HCT116 (cell line): ENCODE measurements at regions not wholly inside any gene's neighbourhood (a gene's known extent, or its start where the extent isn't known, plus 50 kb on each side); places are given as distances from the start of the nearest gene placed in this dataset.

Experiments used
- ATAC-seq: fragments of 200-7000 bp; cut with Tn5 transposase; 2 replicates; pipeline ENCODE4 v1.9.1; 2020; ENCODE audit warnings: mild to moderate bottlenecking, moderate library complexity
- BruUV-seq: library from RNA; stranded (reverse); fragments of 400-500 nt; replicated peaks from 2 replicates; lab custom pipeline; 2021; lab: Mats Ljungman, UMichigan
- CTCF ChIA-PET: fragments of 300-600 bp; sonication (Branson Sonifier 250); formaldehyde crosslinking; loops from one replicate; lab custom pipeline; 2021; ENCODE audit warnings: antibody characterized with exemption; lab: Charles Lee
- POLR2A ChIA-PET: fragments of 300-600, 350-600 bp; sonication (Branson Sonifier 250); formaldehyde crosslinking; loops from one replicate; lab custom pipeline; 2021; ENCODE audit warnings: antibody characterized with exemption; lab: Charles Lee
- RAD21 ChIA-PET, 2 experiments: fragments of 300-600 bp; sonication (Branson Sonifier 250); formaldehyde crosslinking; loops; one replicate each; lab custom pipeline; 2023; ENCODE audit warnings: low total read pairs in 2 of 2; ENCODE audit not compliant: uncharacterized antibody in 2 of 2, unreplicated experiment in 2 of 2, low non-redundant PET in 1 of 2; lab: Charles Lee
- DNase-seq: peaks from one replicate; pipeline ENCODE4 v3.0.0-alpha.2; 2010; ENCODE audit warnings: low read depth, low spot score
- H2AFZ ChIP-seq: fragments of 200-600 bp; shearing (Covaris generic), sonication (generic); 2 replicates; pipeline ENCODE4 v1.6.1; 2017; ENCODE audit warnings: low read depth, mixed run types, mixed read lengths, antibody characterized with exemption, low read length; ENCODE audit not compliant: poor library complexity, severe bottlenecking
- H3K27ac ChIP-seq: 2 replicates; pipeline ENCODE4 v1.5.1; 2012; ENCODE audit warnings: low read depth, low read length
- H3K27me3 ChIP-seq: fragments of 200-600 bp; sonication (generic); 2 replicates; pipeline ENCODE4 v1.6.1; 2016; ENCODE audit warnings: mixed run types, low read length, mixed read lengths; ENCODE audit not compliant: insufficient read depth
- H3K36me3 ChIP-seq, 2 experiments: fragments of 200-500 bp in 1 of 2; fragments of 200-600 bp in 1 of 2; sonication (Bioruptor generic) in 1 of 2; sonication (generic) in 1 of 2; 2 replicates each; pipeline versions ENCODE4 v1.5.1 to v1.6.1; 2014 to 2016; ENCODE audit warnings: low read length in 2 of 2, inconsistent platforms in 1 of 2, mixed read lengths in 1 of 2, mixed run types in 1 of 2; ENCODE audit not compliant: insufficient read depth in 2 of 2, control insufficient read depth in 1 of 2
- H3K4me1 ChIP-seq, 2 experiments: fragments of 200-600 bp in 1 of 2; sonication (generic) in 1 of 2; 2 replicates each; pipeline versions ENCODE4 v1.5.1 to v1.6.1; 2012 to 2017; ENCODE audit warnings: low read length in 2 of 2, inconsistent platforms in 1 of 2, mild to moderate bottlenecking in 1 of 2, mixed read lengths in 1 of 2, mixed run types in 1 of 2, moderate library complexity in 1 of 2; ENCODE audit not compliant: insufficient read depth in 2 of 2, control insufficient read depth in 1 of 2
- H3K4me2 ChIP-seq: fragments of 200-600 bp; sonication (generic); 2 replicates; pipeline ENCODE4 v1.6.1; 2017; ENCODE audit warnings: mixed run types, low read length, mixed read lengths
- H3K4me3 ChIP-seq, 2 experiments: fragments of 200-600 bp in 1 of 2; sonication (generic) in 1 of 2; replicated peaks in 1 of 2; 2 replicates each; pipeline ENCODE4 v1.5.1; 2011 to 2016; ENCODE audit warnings: low read length in 2 of 2, control low read depth in 1 of 2, low read depth in 1 of 2, mild to moderate bottlenecking in 1 of 2, mixed read lengths in 1 of 2, mixed run types in 1 of 2
- H3K79me2 ChIP-seq: fragments of 200-600 bp; sonication (generic); 2 replicates; pipeline ENCODE4 v1.6.1; 2017; ENCODE audit warnings: mild to moderate bottlenecking, mixed run types, low read length, moderate library complexity, mixed read lengths; ENCODE audit not compliant: insufficient read depth
- H3K9ac ChIP-seq: fragments of 200-600 bp; sonication (generic); 2 replicates; pipeline ENCODE4 v1.6.1; 2016; ENCODE audit warnings: low read length, mixed read lengths
- H3K9me2 ChIP-seq: fragments of 200-600 bp; sonication (generic), shearing (Covaris generic); 2 replicates; pipeline ENCODE4 v1.6.1; 2017; ENCODE audit warnings: mixed run types, mild to moderate bottlenecking, moderate library complexity; ENCODE audit not compliant: insufficient read depth
- H3K9me3 ChIP-seq, 2 experiments: fragments of 200-500 bp in 1 of 2; fragments of 200-600 bp in 1 of 2; sonication (Bioruptor generic) in 1 of 2; sonication (generic) in 1 of 2; 2 replicates each; pipeline ENCODE4 v1.6.1; 2014 to 2017; ENCODE audit warnings: low read length in 2 of 2, mixed read lengths in 2 of 2, inconsistent platforms in 1 of 2, low read depth in 1 of 2, mild to moderate bottlenecking in 1 of 2, mixed run types in 1 of 2, moderate library complexity in 1 of 2; ENCODE audit not compliant: control insufficient read depth in 1 of 2, insufficient read depth in 1 of 2
- H4K20me1 ChIP-seq: fragments of 200-600 bp; sonication (generic), shearing (Covaris generic); 2 replicates; pipeline ENCODE4 v1.6.1; 2017; ENCODE audit warnings: mixed run types, mild to moderate bottlenecking, moderate library complexity; ENCODE audit not compliant: insufficient read depth
- CBX3 ChIP-seq: IDR thresholded peaks from 2 replicates; pipeline ENCODE4 v1.6.1; 2012; ENCODE audit warnings: low read depth
- CEBPB ChIP-seq: IDR thresholded peaks from 2 replicates; pipeline ENCODE4 v1.6.1; 2012; ENCODE audit warnings: low read depth
- CTCF ChIP-seq, 3 experiments: fragments of 200-600 bp in 1 of 3; sonication (generic) in 1 of 3; IDR thresholded peaks in 2 of 3; conservative IDR thresholded peaks in 1 of 3; 2 replicates each; pipeline ENCODE4 v1.5.1; 2012 to 2017; ENCODE audit warnings: low read depth in 2 of 3, low read length in 2 of 3, antibody characterized with exemption in 1 of 3, borderline replicate concordance in 1 of 3, control low read depth in 1 of 3, mild to moderate bottlenecking in 1 of 3, mixed read lengths in 1 of 3, mixed run types in 1 of 3, moderate library complexity in 1 of 3; ENCODE audit not compliant: insufficient read depth in 1 of 3
- EGR1 ChIP-seq: IDR thresholded peaks from 2 replicates; pipeline ENCODE4 v1.6.1; 2012; ENCODE audit warnings: low read depth
- ELF1 ChIP-seq: IDR thresholded peaks from 2 replicates; pipeline ENCODE4 v1.6.1; 2012; ENCODE audit warnings: low read depth, borderline replicate concordance
- EZH2phosphoT487 ChIP-seq: fragments of 200-600 bp; IDR thresholded peaks from 2 replicates; pipeline ENCODE4 v1.6.1; 2018; ENCODE audit warnings: antibody characterized with exemption, borderline replicate concordance
- FOSL1 ChIP-seq: IDR thresholded peaks from 2 replicates; pipeline ENCODE4 v1.6.1; 2012; ENCODE audit warnings: low read depth
- JUND ChIP-seq: IDR thresholded peaks from 2 replicates; pipeline ENCODE4 v1.6.1; 2012
- MAX ChIP-seq: IDR thresholded peaks from 2 replicates; pipeline ENCODE4 v1.6.1; 2012
- POLR2A ChIP-seq: IDR thresholded peaks from 2 replicates; pipeline ENCODE4 v1.7.0; 2011; ENCODE audit warnings: borderline replicate concordance; ENCODE audit not compliant: insufficient read depth, insufficient read length; ENCODE audit errors: extremely low read depth
- POLR2AphosphoS5 ChIP-seq: IDR thresholded peaks from 2 replicates; pipeline ENCODE4 v1.6.1; 2011; ENCODE audit warnings: mild to moderate bottlenecking, low read depth, low read length, moderate library complexity
- RAD21 ChIP-seq: IDR thresholded peaks from 2 replicates; pipeline ENCODE4 v1.6.1; 2012; ENCODE audit warnings: low read depth, mild to moderate bottlenecking
- REST ChIP-seq: IDR thresholded peaks from 2 replicates; pipeline ENCODE4 v1.6.1; 2012; ENCODE audit warnings: low read depth
- SP1 ChIP-seq: IDR thresholded peaks from 2 replicates; pipeline ENCODE4 v1.6.1; 2012; ENCODE audit warnings: low read depth
- SRF ChIP-seq: IDR thresholded peaks from 2 replicates; pipeline ENCODE4 v1.6.1; 2012; ENCODE audit warnings: low read depth
- TCF7L2 ChIP-seq: IDR thresholded peaks from 2 replicates; pipeline ENCODE4 v1.7.0; 2011; ENCODE audit warnings: borderline replicate concordance, inconsistent platforms; ENCODE audit not compliant: insufficient read depth, insufficient read length; ENCODE audit errors: extremely low read depth
- ZBTB33 ChIP-seq: IDR thresholded peaks from 2 replicates; pipeline ENCODE4 v1.6.1; 2011; ENCODE audit warnings: mild to moderate bottlenecking, low read length, moderate library complexity; ENCODE audit not compliant: insufficient replicate concordance; ENCODE audit errors: extremely low read depth
- ZFX ChIP-seq: fragments of 450-650 bp; IDR thresholded peaks from 2 replicates; pipeline ENCODE4 v1.6.1; 2017
- intact Hi-C: fragments of 100-400 bp; cut with micrococcal nuclease; formaldehyde crosslinking; loops from 2 replicates; pipeline ENCODE4 v1.10.0; 2022
- TF ChIP-seq, protein P1 (sequence below): IDR thresholded peaks from 2 replicates; pipeline ENCODE4 v1.6.1; 2012

DNA sequence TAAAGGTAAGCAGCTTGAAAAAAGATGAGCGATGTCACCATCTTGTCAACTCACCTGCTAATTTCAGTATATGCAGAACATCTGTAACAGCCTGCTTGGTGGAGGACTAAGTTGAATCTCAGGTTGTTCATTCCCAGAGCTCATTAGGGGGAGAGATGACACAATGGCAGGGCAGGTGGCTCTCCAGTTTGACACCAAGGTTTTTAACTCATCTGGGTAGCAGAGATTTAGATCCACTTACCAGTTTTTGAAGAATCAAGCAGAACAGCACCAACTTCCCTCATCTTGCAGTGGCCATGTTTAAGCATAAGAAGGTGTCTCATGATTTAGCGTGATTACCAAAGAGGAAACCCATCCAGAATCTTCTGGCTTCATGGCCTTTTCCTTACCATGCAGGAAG, 168.3 kb downstream of the TSHZ3 start:
- intact Hi-C loops = no loop called here
- TF ChIP-seq CTCF (IDR thresholded peaks at IDR 0.05 in 2 of 3, conservative IDR thresholded peaks at IDR 0.05 in 1 of 3; ENCODE audit: borderline replicate concordance in 1 of 3, insufficient read depth in 1 of 3, low read depth in 2 of 3, low read length in 2 of 3) (no peak), SRF (no peak), CBX3 (no peak), POLR2AphosphoS5 (no peak), REST (no peak), ELF1 (no peak), EZH2phosphoT487 (no peak), ZBTB33 (no peak), CEBPB (no peak), JUND (no peak), ZFX (no peak), FOSL1 (no peak), MAX (no peak), TCF7L2 (no peak), POLR2A (no peak), EGR1 (no peak), RAD21 (no peak), SP1 (no peak)
- TF ChIP-seq, protein P1, sequence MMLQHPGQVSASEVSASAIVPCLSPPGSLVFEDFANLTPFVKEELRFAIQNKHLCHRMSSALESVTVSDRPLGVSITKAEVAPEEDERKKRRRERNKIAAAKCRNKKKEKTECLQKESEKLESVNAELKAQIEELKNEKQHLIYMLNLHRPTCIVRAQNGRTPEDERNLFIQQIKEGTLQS = no peak
- no peaks in the 10 kb centered on the region for H3K27me3 ChIP-seq
- H3K4me1 ChIP-seq = no peaks in the 10 kb centered on the region
- ChIA-PET RAD21 (no interaction called here), POLR2A (no interaction called here), CTCF (no interaction called here)
- no peak overlapping the region for H3K4me2 ChIP-seq
- H3K9me2 ChIP-seq = no peaks in the 10 kb centered on the region
- no peak for ATAC-seq
- H4K20me1 ChIP-seq = no peaks in the 10 kb centered on the region
- DNase-seq = no peak
- no TSS peak for BruUV-seq
- H3K27ac ChIP-seq = no peak overlapping the region
- H3K9me3 ChIP-seq = peaks cover 8 to 47% of the 10 kb centered on the region in 2 experiments; a peak in 2 of 4 replicates
- no peak overlapping the region for H3K4me3 ChIP-seq
- no peak overlapping the region for H3K9ac ChIP-seq
- H3K36me3 ChIP-seq = no peaks in the 10 kb centered on the region
- H2AFZ ChIP-seq = no peak overlapping the region
- no peaks in the 10 kb centered on the region for H3K79me2 ChIP-seq
